Keratinocyte (primary cell): ENCODE measurements at regions not wholly inside any gene's neighbourhood (a gene's known extent, or its start where the extent isn't known, plus 50 kb on each side); places are given as distances from the start of the nearest gene placed in this dataset.

Experiments used
- EZH2 ChIP-seq: IDR thresholded peaks from one replicate; pipeline ENCODE4 v1.6.1; 2012; ENCODE audit warnings: inconsistent platforms, mild to moderate bottlenecking, low read length, moderate library complexity
- TF ChIP-seq, protein P1 (sequence below), 3 experiments: IDR thresholded peaks in 1 of 3; conservative IDR thresholded peaks in 1 of 3; optimal IDR thresholded peaks in 1 of 3; 2 replicates in 2 of 3; 3 replicates in 1 of 3; pipeline versions ENCODE3 to v1.5.1; 2011; ENCODE audit warnings: low read length in 3 of 3, mild to moderate bottlenecking in 3 of 3, moderate library complexity in 2 of 3, control low read depth in 1 of 3, inconsistent platforms in 1 of 3; ENCODE audit not compliant: insufficient read depth in 2 of 3; ENCODE audit errors: extremely low read depth in 1 of 3

DNA sequence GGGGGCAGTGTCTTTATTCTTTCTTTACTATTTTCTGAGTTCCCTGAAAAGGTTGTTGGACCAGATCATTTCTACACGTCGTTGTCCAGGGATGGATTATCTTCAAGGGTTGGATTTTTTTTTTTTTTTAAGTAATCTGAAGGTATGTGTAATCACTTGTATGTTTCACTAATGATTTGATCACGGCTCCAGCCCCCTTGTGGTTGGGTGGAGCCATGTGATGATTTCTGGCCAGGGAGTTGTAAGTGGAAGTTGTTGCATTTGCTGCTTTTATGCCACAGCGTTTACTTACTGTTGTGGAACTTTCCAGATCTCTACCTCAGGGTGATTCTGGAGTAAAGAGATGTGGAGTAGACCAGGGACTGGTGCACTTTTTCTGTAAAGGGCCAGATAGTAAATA lies 390.3 kb downstream of the AACS start:
- TF ChIP-seq, protein P1, sequence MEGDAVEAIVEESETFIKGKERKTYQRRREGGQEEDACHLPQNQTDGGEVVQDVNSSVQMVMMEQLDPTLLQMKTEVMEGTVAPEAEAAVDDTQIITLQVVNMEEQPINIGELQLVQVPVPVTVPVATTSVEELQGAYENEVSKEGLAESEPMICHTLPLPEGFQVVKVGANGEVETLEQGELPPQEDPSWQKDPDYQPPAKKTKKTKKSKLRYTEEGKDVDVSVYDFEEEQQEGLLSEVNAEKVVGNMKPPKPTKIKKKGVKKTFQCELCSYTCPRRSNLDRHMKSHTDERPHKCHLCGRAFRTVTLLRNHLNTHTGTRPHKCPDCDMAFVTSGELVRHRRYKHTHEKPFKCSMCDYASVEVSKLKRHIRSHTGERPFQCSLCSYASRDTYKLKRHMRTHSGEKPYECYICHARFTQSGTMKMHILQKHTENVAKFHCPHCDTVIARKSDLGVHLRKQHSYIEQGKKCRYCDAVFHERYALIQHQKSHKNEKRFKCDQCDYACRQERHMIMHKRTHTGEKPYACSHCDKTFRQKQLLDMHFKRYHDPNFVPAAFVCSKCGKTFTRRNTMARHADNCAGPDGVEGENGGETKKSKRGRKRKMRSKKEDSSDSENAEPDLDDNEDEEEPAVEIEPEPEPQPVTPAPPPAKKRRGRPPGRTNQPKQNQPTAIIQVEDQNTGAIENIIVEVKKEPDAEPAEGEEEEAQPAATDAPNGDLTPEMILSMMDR (optimal IDR thresholded peaks at IDR 0.05 in 1 of 3, IDR thresholded peaks at IDR 0.05 in 1 of 3, conservative IDR thresholded peaks at IDR 0.05 in 1 of 3; ENCODE audit: extremely low read depth in 1 of 3, insufficient read depth in 2 of 3, low read length in 3 of 3) = no peak
- TF ChIP-seq EZH2 = no peak
